ENCODE measurements at regions not wholly inside any gene's neighbourhood (a gene's known extent, or its start where the extent isn't known, plus 50 kb on each side); places are given as distances from the start of the nearest gene placed in this dataset.

GRCh38 chr3:135449046-135449445, 516.5 kb upstream of the PPP2R3A start:
- Histone ChIP-seq H3K4me1 (no peaks in the 10 kb centered on the region), H3K27me3 (no peaks in the 10 kb centered on the region), H3K9me3 (no peaks in the 10 kb centered on the region), H3K36me3 (no peaks in the 10 kb centered on the region), H3K27ac (no peak overlapping the region), H3K4me3 (no peak overlapping the region)
- TF ChIP-seq POLR2AphosphoS5 (IDR thresholded peaks at IDR 0.05) (no peak), POLR2A (IDR thresholded peaks at IDR 0.05) (no peak), CTCF (IDR thresholded peaks at IDR 0.05) (no peak), EP300 (IDR thresholded peaks at IDR 0.05) (no peak)
- 53 to 71% methylated on average over 1 of the region's 1 CpG for WGBS, 2 donors
- intact Hi-C loops (cut with DNase I): no loop called here
- no peak for DNase-seq

- Histone ChIP-seq H3K27me3 (no peaks in the 10 kb centered on the region), H3K36me3 (no peaks in the 10 kb centered on the region), H3K27ac (no peak overlapping the region), H3K4me3 (no peak overlapping the region), H3K4me1 (no peaks in the 10 kb centered on the region), H3K9me3 (no peaks in the 10 kb centered on the region)
- no peak for DNase-seq
- intact Hi-C loops (cut with DNase I): no loop called here
- TF ChIP-seq CTCF (IDR thresholded peaks at IDR 0.05) (no peak), POLR2A (IDR thresholded peaks at IDR 0.05) (no peak), EP300 (IDR thresholded peaks at IDR 0.05) (no peak), POLR2AphosphoS5 (IDR thresholded peaks at IDR 0.05) (no peak)
- WGBS, 2 donors: 90 to 93% methylated on average over 2 of the region's 2 CpGs
These were observed 514.3 kb upstream of the PPP2R3A start for GRCh38 chr3:135451037-135451785.

GRCh38 chr3:135452881-135453280, 512.6 kb upstream of the PPP2R3A start:
- WGBS, 2 donors: 43 to 60% methylated on average over 10 of the region's 10 CpGs

GRCh38 chr3:135453326-135453725, 512.2 kb upstream of the PPP2R3A start:
- Histone ChIP-seq H3K36me3 (no peaks in the 10 kb centered on the region), H3K4me1 (no peaks in the 10 kb centered on the region), H3K4me3 (no peak overlapping the region), H3K27ac (no peak overlapping the region), H3K9me3 (no peaks in the 10 kb centered on the region), H3K27me3 (peaks cover 0 to 5% (median 0%) of the 10 kb centered on the region in 3 donors)
- 54 to 75% methylated on average over 6 of the region's 6 CpGs for WGBS, 2 donors
- DNase-seq: no peak
- TF ChIP-seq CTCF (IDR thresholded peaks at IDR 0.05): no peak
- TF ChIP-seq EP300 (IDR thresholded peaks at IDR 0.05): no peak
- no peak for TF ChIP-seq POLR2A (IDR thresholded peaks at IDR 0.05)
- TF ChIP-seq POLR2AphosphoS5 (IDR thresholded peaks at IDR 0.05): no peak
- intact Hi-C loops (cut with DNase I): no loop called here

More at GRCh38 chr3:135452881-135453280, 512.6 kb upstream of the PPP2R3A start:
- Histone ChIP-seq H3K36me3 (no peaks in the 10 kb centered on the region), H3K4me3 (no peak overlapping the region), H3K27ac (no peak overlapping the region), H3K27me3 (peaks cover 0 to 4% (median 0%) of the 10 kb centered on the region in 3 donors), H3K4me1 (no peaks in the 10 kb centered on the region), H3K9me3 (no peaks in the 10 kb centered on the region)
- TF ChIP-seq POLR2AphosphoS5 (IDR thresholded peaks at IDR 0.05): no peak
- no peak for TF ChIP-seq POLR2A (IDR thresholded peaks at IDR 0.05)
- no peak for TF ChIP-seq CTCF (IDR thresholded peaks at IDR 0.05)
- intact Hi-C loops (cut with DNase I): no loop called here
- DNase-seq: no peak

GRCh38 chr3:135454890-135455289, 510.6 kb upstream of the PPP2R3A start:
- 72 to 93% methylated on average over 4 of the region's 4 CpGs for WGBS, 2 donors
- intact Hi-C loops (cut with DNase I): no loop called here
- DNase-seq: no peak

More at GRCh38 chr3:135454890-135455289, 510.6 kb upstream of the PPP2R3A start:
- Histone ChIP-seq H3K4me3 (no peak overlapping the region), H3K27ac (no peak overlapping the region), H3K4me1 (no peaks in the 10 kb centered on the region), H3K9me3 (no peaks in the 10 kb centered on the region), H3K36me3 (no peaks in the 10 kb centered on the region), H3K27me3 (peaks cover 0 to 5% (median 0%) of the 10 kb centered on the region in 3 donors)
- TF ChIP-seq CTCF (IDR thresholded peaks at IDR 0.05): no peak
- TF ChIP-seq EP300 (IDR thresholded peaks at IDR 0.05): no peak
- no peak for TF ChIP-seq POLR2A (IDR thresholded peaks at IDR 0.05)
- TF ChIP-seq POLR2AphosphoS5 (IDR thresholded peaks at IDR 0.05): no peak

Measured in sigmoid colon (tissue), 6 donors.